Suprapubic skin (tissue), 4 donors: ENCODE measurements at regions not wholly inside any gene's neighbourhood (a gene's known extent, or its start where the extent isn't known, plus 50 kb on each side); places are given as distances from the start of the nearest gene placed in this dataset.

Experiments
- DNase-seq, 2 donors: peaks; one replicate each; pipeline ENCODE4 v3.0.0-alpha.2; 2019; ENCODE audit warnings: low spot score in 2 of 2
- H3K27ac ChIP-seq: fragments of 200-600 bp; sonication (generic); one replicate; pipeline ENCODE4 v1.5.1; 2019
- H3K27me3 ChIP-seq: fragments of 200-600 bp; sonication (generic); one replicate; pipeline ENCODE4 v1.5.1; 2019
- H3K36me3 ChIP-seq: fragments of 200-600 bp; sonication (generic); one replicate; pipeline ENCODE4 v1.5.1; 2019
- H3K4me1 ChIP-seq: fragments of 200-600 bp; sonication (generic); one replicate; pipeline ENCODE4 v1.5.1; 2019
- H3K4me3 ChIP-seq: fragments of 200-600 bp; sonication (generic); one replicate; pipeline ENCODE4 v1.5.1; 2019; ENCODE audit warnings: mild to moderate bottlenecking
- H3K9me3 ChIP-seq: fragments of 200-600 bp; sonication (generic); one replicate; pipeline ENCODE4 v1.5.1; 2019
- EP300 ChIP-seq: sonication (generic); formaldehyde crosslinking; IDR thresholded peaks from one replicate; pipeline ENCODE4 v1.6.1; 2017; ENCODE audit warnings: antibody characterized with exemption
- POLR2A ChIP-seq, 2 donors: fragments of 450-650 bp; IDR thresholded peaks; one replicate each; pipeline ENCODE4 v1.6.1; 2017; ENCODE audit warnings: antibody characterized with exemption in 2 of 2, mild to moderate bottlenecking in 2 of 2, moderate library complexity in 2 of 2
- POLR2AphosphoS5 ChIP-seq, 3 donors: sonication (generic); formaldehyde crosslinking; IDR thresholded peaks; one replicate each; pipeline ENCODE4 v1.6.1; 2017; ENCODE audit warnings: antibody characterized with exemption in 3 of 3
- WGBS: methylation state at CpG from one replicate; pipeline ENCODE4 v1.1.5; 2018; 5-methylcytosine and 5-hydroxymethylcytosine counted together
- TF ChIP-seq, protein P1 (sequence below), 2 donors: fragments of 200-600 bp in 1 of 2; fragments of 450-650 bp in 1 of 2; sonication (generic) in 1 of 2; IDR thresholded peaks; one replicate each; pipeline ENCODE4 v1.5.1; 2016 to 2019; ENCODE audit warnings: antibody characterized with exemption in 2 of 2, mild to moderate bottlenecking in 1 of 2, moderate library complexity in 1 of 2

- H3K27me3 ChIP-seq = no peaks in the 10 kb centered on the region
- H3K9me3 ChIP-seq = no peaks in the 10 kb centered on the region
- DNase-seq = no peak
- H3K36me3 ChIP-seq = no peaks in the 10 kb centered on the region
- WGBS = 94% methylated on average over 1 of the region's 1 CpG
- no peak overlapping the region for H3K4me3 ChIP-seq
- TF ChIP-seq POLR2AphosphoS5 (IDR thresholded peaks at IDR 0.05) (no peak), EP300 (no peak), POLR2A (IDR thresholded peaks at IDR 0.05) (no peak)
- TF ChIP-seq, protein P1, sequence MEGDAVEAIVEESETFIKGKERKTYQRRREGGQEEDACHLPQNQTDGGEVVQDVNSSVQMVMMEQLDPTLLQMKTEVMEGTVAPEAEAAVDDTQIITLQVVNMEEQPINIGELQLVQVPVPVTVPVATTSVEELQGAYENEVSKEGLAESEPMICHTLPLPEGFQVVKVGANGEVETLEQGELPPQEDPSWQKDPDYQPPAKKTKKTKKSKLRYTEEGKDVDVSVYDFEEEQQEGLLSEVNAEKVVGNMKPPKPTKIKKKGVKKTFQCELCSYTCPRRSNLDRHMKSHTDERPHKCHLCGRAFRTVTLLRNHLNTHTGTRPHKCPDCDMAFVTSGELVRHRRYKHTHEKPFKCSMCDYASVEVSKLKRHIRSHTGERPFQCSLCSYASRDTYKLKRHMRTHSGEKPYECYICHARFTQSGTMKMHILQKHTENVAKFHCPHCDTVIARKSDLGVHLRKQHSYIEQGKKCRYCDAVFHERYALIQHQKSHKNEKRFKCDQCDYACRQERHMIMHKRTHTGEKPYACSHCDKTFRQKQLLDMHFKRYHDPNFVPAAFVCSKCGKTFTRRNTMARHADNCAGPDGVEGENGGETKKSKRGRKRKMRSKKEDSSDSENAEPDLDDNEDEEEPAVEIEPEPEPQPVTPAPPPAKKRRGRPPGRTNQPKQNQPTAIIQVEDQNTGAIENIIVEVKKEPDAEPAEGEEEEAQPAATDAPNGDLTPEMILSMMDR (IDR thresholded peaks at IDR 0.05) = no peak
- H3K4me1 ChIP-seq = no peaks in the 10 kb centered on the region
- H3K27ac ChIP-seq = no peak overlapping the region
These were observed 607.1 kb downstream of the PCDH18 start for GRCh38 chr4:136925203-136925602.

GRCh38 chr4:136922066-136922465 is 610.2 kb downstream of the PCDH18 start:
- H3K27me3 ChIP-seq = no peaks in the 10 kb centered on the region
- no peaks in the 10 kb centered on the region for H3K9me3 ChIP-seq
- H3K36me3 ChIP-seq = no peaks in the 10 kb centered on the region
- DNase-seq = no peak
- H3K4me3 ChIP-seq = no peak overlapping the region
- no peak overlapping the region for H3K27ac ChIP-seq
- no peaks in the 10 kb centered on the region for H3K4me1 ChIP-seq
- no peak for TF ChIP-seq POLR2AphosphoS5 (IDR thresholded peaks at IDR 0.05)
- TF ChIP-seq POLR2A (IDR thresholded peaks at IDR 0.05) = no peak
- no peak for TF ChIP-seq EP300
- TF ChIP-seq, protein P1 (IDR thresholded peaks at IDR 0.05) = no peak

- Histone ChIP-seq H3K9me3 (no peaks in the 10 kb centered on the region), H3K36me3 (no peaks in the 10 kb centered on the region), H3K27me3 (no peaks in the 10 kb centered on the region), H3K27ac (no peak overlapping the region), H3K4me1 (no peaks in the 10 kb centered on the region), H3K4me3 (no peak overlapping the region)
- DNase-seq = no peak
- 90% methylated on average over 1 of the region's 1 CpG for WGBS
- TF ChIP-seq EP300 = no peak
- no peak for TF ChIP-seq POLR2A (IDR thresholded peaks at IDR 0.05)
- TF ChIP-seq, protein P1 (IDR thresholded peaks at IDR 0.05) = no peak
- no peak for TF ChIP-seq POLR2AphosphoS5 (IDR thresholded peaks at IDR 0.05)
These were observed 612.0 kb downstream of the PCDH18 start for GRCh38 chr4:136920092-136920881.

GRCh38 chr4:136918772-136919171 is 613.5 kb downstream of the PCDH18 start:
- no peaks in the 10 kb centered on the region for H3K9me3 ChIP-seq
- H3K27me3 ChIP-seq = no peaks in the 10 kb centered on the region
- DNase-seq = no peak
- TF ChIP-seq POLR2A (IDR thresholded peaks at IDR 0.05) = no peak
- TF ChIP-seq POLR2AphosphoS5 (IDR thresholded peaks at IDR 0.05) = no peak
- TF ChIP-seq EP300 = no peak
- TF ChIP-seq, protein P1 (IDR thresholded peaks at IDR 0.05) = no peak
- no CpG with 5 or more reads among the region's 4 CpGs for WGBS
- H3K4me1 ChIP-seq = no peaks in the 10 kb centered on the region
- H3K36me3 ChIP-seq = no peaks in the 10 kb centered on the region
- no peak overlapping the region for H3K27ac ChIP-seq
- H3K4me3 ChIP-seq = no peak overlapping the region

DNA sequence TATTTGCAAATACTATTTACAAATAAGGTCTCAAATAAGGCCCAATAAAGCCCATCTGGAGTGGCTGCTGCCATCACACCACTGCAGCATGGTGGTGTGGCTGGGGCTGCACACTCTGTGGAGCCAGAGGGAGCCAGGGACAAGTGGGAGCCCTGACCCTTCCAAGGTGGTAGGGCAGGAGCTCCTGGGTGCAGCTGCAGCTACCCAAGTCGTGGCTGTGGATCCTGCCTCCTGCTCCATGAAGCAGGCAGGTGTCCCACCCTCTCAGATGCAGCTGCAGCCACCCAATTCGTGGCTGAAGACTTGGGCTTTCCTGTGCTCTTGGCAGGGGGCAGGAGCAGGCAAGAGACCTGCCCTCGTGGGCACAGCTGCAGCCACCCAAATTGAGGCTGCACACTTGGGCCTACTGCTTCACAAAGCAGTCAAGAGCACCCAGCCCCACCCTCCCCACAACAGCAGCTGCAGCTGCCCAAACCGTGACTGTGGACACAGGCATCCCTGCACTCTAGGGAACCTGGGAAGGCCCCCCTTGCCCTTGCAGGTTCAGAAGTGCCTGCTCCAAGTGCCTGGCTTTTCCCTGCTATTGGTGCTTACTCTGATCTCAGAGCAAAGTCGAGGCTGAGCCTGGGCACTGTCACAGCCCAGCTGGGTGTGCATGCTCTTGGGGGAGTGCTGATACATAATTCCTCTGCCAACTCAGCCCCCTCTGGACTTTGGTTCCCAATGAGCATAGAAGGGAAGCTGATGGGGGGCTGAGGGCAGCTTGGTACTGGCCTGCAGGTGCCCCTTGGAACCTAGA is 614.8 kb downstream of the PCDH18 start:
- no peak overlapping the region for H3K4me3 ChIP-seq
- WGBS = 20% methylated on average over 2 of the region's 5 CpGs
- no peaks in the 10 kb centered on the region for H3K9me3 ChIP-seq
- H3K27me3 ChIP-seq = no peaks in the 10 kb centered on the region
- H3K4me1 ChIP-seq = no peaks in the 10 kb centered on the region
- no peak for DNase-seq
- no peak overlapping the region for H3K27ac ChIP-seq
- H3K36me3 ChIP-seq = no peaks in the 10 kb centered on the region
- TF ChIP-seq POLR2AphosphoS5 (IDR thresholded peaks at IDR 0.05) = no peak
- TF ChIP-seq, protein P1 (IDR thresholded peaks at IDR 0.05) = no peak
- TF ChIP-seq EP300 = no peak
